ENCODE measurements at regions not wholly inside any gene's neighbourhood (a gene's known extent, or its start where the extent isn't known, plus 50 kb on each side); places are given as distances from the start of the nearest gene placed in this dataset.

- no peak for TF ChIP-seq CTCF (IDR thresholded peaks at IDR 0.05; ENCODE audit: insufficient read depth, low read depth, low read length)
- no peak for TF ChIP-seq EZH2 (IDR thresholded peaks at IDR 0.05; ENCODE audit: insufficient read depth, low read length)
Measured at GRCh38 chr1:208681878-208682663, 437.9 kb upstream of the PLXNA2 start.
